HL-60 (cell line): ENCODE measurements at regions not wholly inside any gene's neighbourhood (a gene's known extent, or its start where the extent isn't known, plus 50 kb on each side); places are given as distances from the start of the nearest gene placed in this dataset.

Experiments
- CTCF ChIP-seq: IDR thresholded peaks from one replicate; pipeline ENCODE4 v1.5.1; 2011; ENCODE audit warnings: low read length, control low read depth, inconsistent platforms; ENCODE audit not compliant: insufficient read depth
- GABPA ChIP-seq: IDR thresholded peaks from 2 replicates; pipeline ENCODE4 v1.6.1; 2012; ENCODE audit warnings: low read depth
- POLR2AphosphoS5 ChIP-seq: IDR thresholded peaks from 2 replicates; pipeline ENCODE4 v1.6.1; 2012; ENCODE audit warnings: low read depth
- REST ChIP-seq: IDR thresholded peaks from 2 replicates; pipeline ENCODE4 v1.6.1; 2012; ENCODE audit warnings: low read depth; ENCODE audit not compliant: insufficient replicate concordance
- SPI1 ChIP-seq: IDR thresholded peaks from 2 replicates; pipeline ENCODE4 v1.6.1; 2012; ENCODE audit warnings: low read depth, mild to moderate bottlenecking, borderline replicate concordance

- no peak for TF ChIP-seq GABPA
- TF ChIP-seq POLR2AphosphoS5, result no peak
- no peak for TF ChIP-seq REST
- no peak for TF ChIP-seq CTCF
- TF ChIP-seq SPI1, result no peak
Observed at GRCh38 chr3:29057326-29057725, 223.5 kb upstream of the RBMS3 start.
